ENCODE measurements at regions not wholly inside any gene's neighbourhood (a gene's known extent, or its start where the extent isn't known, plus 50 kb on each side); places are given as distances from the start of the nearest gene placed in this dataset.

GRCh38 chr14:51780741-51781140 is 79.7 kb upstream of the GNG2 start:
- H3K27ac Mint-ChIP-seq, result no peak overlapping the region
- ATAC-seq (no peak), DNase-seq (ENCODE audit: low spot score in 2 of 2) (no peak)
- no peaks in the 10 kb centered on the region for H3K36me3 Mint-ChIP-seq
- H3K9me3 Mint-ChIP-seq, result peaks cover 4% of the 10 kb centered on the region
- peaks cover 18% of the 10 kb centered on the region for H3K4me1 Mint-ChIP-seq
- no peak overlapping the region for H3K4me3 Mint-ChIP-seq

- no peak overlapping the region for H3K4me3 Mint-ChIP-seq
- peaks cover 10% of the 10 kb centered on the region for H3K9me3 Mint-ChIP-seq
- no peak for DNase-seq (ENCODE audit: low spot score in 2 of 2)
- H3K27ac Mint-ChIP-seq, result no peak overlapping the region
- H3K4me1 Mint-ChIP-seq, result peaks cover 13% of the 10 kb centered on the region
- ATAC-seq, result no peak
- no peaks in the 10 kb centered on the region for H3K36me3 Mint-ChIP-seq
These were observed 79.0 kb upstream of the GNG2 start for GRCh38 chr14:51781381-51781780.

GRCh38 chr14:51782435-51782834 is 78.0 kb upstream of the GNG2 start:
- Mint-ChIP-seq H3K4me3 (no peak overlapping the region), H3K36me3 (no peaks in the 10 kb centered on the region), H3K9me3 (peaks cover 15% of the 10 kb centered on the region), H3K4me1 (peaks cover 10% of the 10 kb centered on the region), H3K27ac (no peak overlapping the region)
- no peak for ATAC-seq
- DNase-seq (ENCODE audit: low spot score in 2 of 2), result no peak

- H3K4me1 Mint-ChIP-seq, result peaks cover 10% of the 10 kb centered on the region
- H3K36me3 Mint-ChIP-seq, result no peaks in the 10 kb centered on the region
- ATAC-seq (peak; percentile 75), DNase-seq (ENCODE audit: low spot score in 2 of 2) (no peak)
- H3K27ac Mint-ChIP-seq, result no peak overlapping the region
- H3K9me3 Mint-ChIP-seq, result peaks cover 15% of the 10 kb centered on the region
- H3K4me3 Mint-ChIP-seq, result no peak overlapping the region
These were observed 76.6 kb upstream of the GNG2 start for GRCh38 chr14:51783765-51784164.

GRCh38 chr14:51784466-51784865 is 75.9 kb upstream of the GNG2 start:
- no peak overlapping the region for H3K4me3 Mint-ChIP-seq
- DNase-seq (ENCODE audit: low spot score in 2 of 2) (no peak), ATAC-seq (no peak)
- peaks cover 15% of the 10 kb centered on the region for H3K9me3 Mint-ChIP-seq
- H3K36me3 Mint-ChIP-seq, result no peaks in the 10 kb centered on the region
- no peak overlapping the region for H3K27ac Mint-ChIP-seq
- H3K4me1 Mint-ChIP-seq, result peaks cover 10% of the 10 kb centered on the region

GRCh38 chr14:51786227-51786626 is 74.2 kb upstream of the GNG2 start:
- H3K4me3 Mint-ChIP-seq, result no peak overlapping the region
- H3K27ac Mint-ChIP-seq, result no peak overlapping the region
- no peaks in the 10 kb centered on the region for H3K36me3 Mint-ChIP-seq
- H3K9me3 Mint-ChIP-seq, result peaks cover 15% of the 10 kb centered on the region
- DNase-seq (ENCODE audit: low spot score in 2 of 2) (no peak), ATAC-seq (no peak)
- no peaks in the 10 kb centered on the region for H3K4me1 Mint-ChIP-seq

- ATAC-seq, result no peak
- H3K36me3 Mint-ChIP-seq, result no peaks in the 10 kb centered on the region
These were observed 73.1 kb upstream of the GNG2 start for GRCh38 chr14:51787352-51787751.

GRCh38 chr14:51789114-51789513 is 71.3 kb upstream of the GNG2 start:
- Mint-ChIP-seq H3K36me3 (no peaks in the 10 kb centered on the region), H3K9me3 (peaks cover 15% of the 10 kb centered on the region), H3K4me3 (no peak overlapping the region), H3K27ac (no peak overlapping the region), H3K4me1 (no peaks in the 10 kb centered on the region)
- no peak for ATAC-seq
- DNase-seq (ENCODE audit: low spot score in 2 of 2), result no peak

More at GRCh38 chr14:51787352-51787751, 73.1 kb upstream of the GNG2 start:
- DNase-seq (ENCODE audit: low spot score in 2 of 2), result no peak
- no peak overlapping the region for H3K27ac Mint-ChIP-seq
- H3K4me1 Mint-ChIP-seq, result no peaks in the 10 kb centered on the region
- no peak overlapping the region for H3K4me3 Mint-ChIP-seq
- peaks cover 15% of the 10 kb centered on the region for H3K9me3 Mint-ChIP-seq

GRCh38 chr14:51789596-51789995 is 70.8 kb upstream of the GNG2 start:
- no peaks in the 10 kb centered on the region for H3K36me3 Mint-ChIP-seq

GRCh38 chr14:51792809-51793208 is 67.6 kb upstream of the GNG2 start:
- H3K36me3 Mint-ChIP-seq, result no peaks in the 10 kb centered on the region
- no peak overlapping the region for H3K27ac Mint-ChIP-seq
- no peaks in the 10 kb centered on the region for H3K9me3 Mint-ChIP-seq
- ATAC-seq, result no peak
- no peaks in the 10 kb centered on the region for H3K4me1 Mint-ChIP-seq
- DNase-seq (ENCODE audit: low spot score in 2 of 2), result no peak
- no peak overlapping the region for H3K4me3 Mint-ChIP-seq

More at GRCh38 chr14:51789596-51789995, 70.8 kb upstream of the GNG2 start:
- H3K4me1 Mint-ChIP-seq, result no peaks in the 10 kb centered on the region
- ATAC-seq (no peak), DNase-seq (ENCODE audit: low spot score in 2 of 2) (no peak)
- H3K9me3 Mint-ChIP-seq, result peaks cover 15% of the 10 kb centered on the region
- no peak overlapping the region for H3K27ac Mint-ChIP-seq
- H3K4me3 Mint-ChIP-seq, result no peak overlapping the region

GRCh38 chr14:51805541-51805940 is 54.9 kb upstream of the GNG2 start:
- DNase-seq (ENCODE audit: low spot score in 2 of 2) (no peak), ATAC-seq (no peak)
- H3K27ac Mint-ChIP-seq, result no peak overlapping the region
- no peaks in the 10 kb centered on the region for H3K9me3 Mint-ChIP-seq
- H3K4me1 Mint-ChIP-seq, result no peaks in the 10 kb centered on the region
- no peaks in the 10 kb centered on the region for H3K36me3 Mint-ChIP-seq
- no peak overlapping the region for H3K4me3 Mint-ChIP-seq

GRCh38 chr14:51806026-51807023 is 54.1 kb upstream of the GNG2 start:
- DNase-seq (ENCODE audit: low spot score in 2 of 2) (no peak), ATAC-seq (no peak)
- Mint-ChIP-seq H3K9me3 (no peaks in the 10 kb centered on the region), H3K36me3 (no peaks in the 10 kb centered on the region), H3K4me3 (no peak overlapping the region), H3K4me1 (no peaks in the 10 kb centered on the region), H3K27ac (no peak overlapping the region)

- no peaks in the 10 kb centered on the region for H3K9me3 Mint-ChIP-seq
- ATAC-seq, result peak; percentile 40
- H3K27ac Mint-ChIP-seq, result no peak overlapping the region
These were observed 53.1 kb upstream of the GNG2 start for GRCh38 chr14:51807356-51807755.

More at GRCh38 chr14:51807356-51807755, 53.1 kb upstream of the GNG2 start:
- Mint-ChIP-seq H3K36me3 (no peaks in the 10 kb centered on the region), H3K4me3 (no peak overlapping the region), H3K4me1 (no peaks in the 10 kb centered on the region)
- no peak for DNase-seq (ENCODE audit: low spot score in 2 of 2)

Measured in stimulated activated effector memory CD8-positive, alpha-beta T cell treated with anti-CD3 and anti-CD28 coated beads, Interleukin-12 subunit alpha, Interleukin-12 subunit beta, amount 100 ng/mL, for 72 hours (primary cell).